AML-193 (cell line): ENCODE measurements at regions not wholly inside any gene's neighbourhood (a gene's known extent, or its start where the extent isn't known, plus 50 kb on each side); places are given as distances from the start of the nearest gene placed in this dataset.
"Not testable (repeated sequence)": the region's sequence is repeated elsewhere in the genome, so short reads cannot be mapped to it uniquely, and the experiment has no call there.

ENCODE experiments used
- DNase-seq, 2 experiments: peaks; one replicate each; lab custom pipeline; 2025; lab: John Stamatoyannopoulos, UW

- DNase-seq, result no peak
Measured at GRCh38 chr10:42883993-42884983, 101.7 kb downstream of the BMS1 start.

DNA sequence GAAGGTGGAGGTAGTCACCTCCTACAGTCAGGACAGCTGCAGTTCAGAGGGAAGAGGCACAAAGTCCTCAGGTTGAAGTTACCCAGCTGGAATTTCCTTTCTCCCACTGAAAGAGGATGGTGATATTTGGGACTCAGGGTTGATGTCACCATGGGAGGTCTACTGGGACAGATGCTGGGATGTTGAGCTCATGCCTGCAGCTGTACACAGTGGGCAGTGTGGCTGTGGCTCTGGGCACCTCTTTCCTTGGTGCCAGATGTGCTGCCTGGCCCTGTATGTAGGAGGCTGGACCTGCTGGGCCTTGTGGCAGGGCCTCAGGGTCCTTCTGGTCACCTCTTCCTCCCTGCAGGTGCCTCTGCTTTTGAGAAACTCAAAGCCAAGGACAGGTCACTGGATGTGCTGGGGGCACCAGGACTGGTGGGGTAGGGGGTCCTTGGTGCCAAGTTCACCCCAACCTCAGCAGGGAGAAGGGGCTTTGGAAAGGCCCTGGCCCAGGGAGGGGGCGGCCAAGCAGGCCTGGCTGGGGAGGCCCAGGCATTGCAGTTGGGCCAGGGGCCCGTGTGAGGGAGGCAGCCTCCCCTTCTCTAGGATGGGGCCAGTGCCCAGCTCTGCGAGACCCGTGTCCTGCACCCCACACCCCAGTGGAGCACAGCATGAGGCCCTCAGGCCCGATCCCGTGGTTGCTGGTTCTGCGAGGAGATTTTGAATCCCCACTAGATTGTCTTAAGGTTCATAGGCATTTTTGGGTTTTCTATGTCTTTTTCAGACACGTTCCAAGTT, 103.1 kb downstream of the BMS1 start:
- DNase-seq, result no peak

- no peak for DNase-seq
Measured at GRCh38 chr10:42887734-42888503, 105.3 kb downstream of the BMS1 start.

- DNase-seq, result no peak
Measured at GRCh38 chr10:42888504-42889095, 106.0 kb downstream of the BMS1 start.

DNA sequence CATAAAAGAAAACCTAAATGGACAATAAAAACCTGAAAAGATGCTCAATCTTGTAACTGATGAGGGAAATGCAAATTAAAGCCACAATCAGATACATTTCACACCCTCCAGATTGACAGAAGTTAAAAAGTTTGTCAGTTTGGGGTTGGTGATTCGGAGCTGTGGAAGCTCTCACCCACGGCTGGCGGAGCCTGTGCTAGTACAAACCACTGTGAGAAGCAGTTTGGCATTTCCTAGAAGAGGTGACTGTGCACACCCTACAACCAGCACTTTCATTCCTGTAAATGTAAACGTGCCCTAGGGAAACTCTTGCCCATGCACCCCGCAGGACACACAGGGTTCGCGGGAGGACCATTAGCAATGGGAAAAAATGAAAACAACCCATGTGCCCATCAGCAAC, 114.1 kb downstream of the BMS1 start:
- no peak for DNase-seq

DNA sequence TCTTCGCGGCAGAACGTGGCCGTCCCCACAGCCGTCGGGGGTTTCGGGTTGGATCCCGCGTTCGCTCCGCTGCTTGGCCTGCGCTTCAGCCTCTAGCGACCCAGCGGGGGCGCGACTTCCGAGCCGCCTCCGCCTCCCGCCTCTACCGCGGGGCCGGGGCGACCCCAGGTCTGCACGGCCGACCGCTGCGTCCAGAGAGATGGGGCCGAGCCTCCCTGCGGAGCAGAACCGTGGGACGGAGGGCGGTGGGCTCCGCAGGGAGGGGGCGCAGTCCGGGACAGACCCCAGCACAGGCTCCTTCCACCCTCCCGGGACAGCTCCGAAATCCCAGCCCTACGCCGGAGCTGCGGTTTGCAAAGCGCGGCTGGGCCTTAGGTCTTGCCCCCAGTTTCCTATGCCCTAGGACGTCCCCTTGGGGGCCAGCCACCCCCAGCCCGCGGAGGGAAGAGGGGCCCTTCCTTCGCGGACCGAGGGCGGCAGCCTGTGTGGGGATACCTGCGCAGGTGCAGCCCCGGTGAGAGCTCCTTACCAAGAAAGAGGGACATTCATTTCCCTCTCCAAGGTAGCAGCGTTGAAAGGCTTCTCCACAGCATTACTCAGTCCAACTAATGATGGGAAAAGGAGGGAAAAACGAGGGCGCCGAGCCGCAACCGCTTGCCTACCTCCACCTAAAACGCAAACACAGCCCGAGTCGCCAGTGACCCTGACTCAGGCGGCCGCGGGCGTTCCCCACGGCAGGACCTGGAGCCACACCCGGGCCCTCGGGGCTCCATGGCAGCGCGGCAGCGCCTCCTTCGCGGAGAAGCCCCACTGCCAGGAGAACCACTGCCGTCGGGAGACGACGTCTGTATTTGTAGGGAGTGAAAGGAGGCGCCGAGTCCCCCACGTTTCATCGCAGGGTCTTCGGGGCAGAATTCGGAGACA, 115.7 kb downstream of the BMS1 start:
- no peak for DNase-seq

- DNase-seq, result no peak
Measured at GRCh38 chr10:42899036-42899435, 116.4 kb downstream of the BMS1 start.

DNA sequence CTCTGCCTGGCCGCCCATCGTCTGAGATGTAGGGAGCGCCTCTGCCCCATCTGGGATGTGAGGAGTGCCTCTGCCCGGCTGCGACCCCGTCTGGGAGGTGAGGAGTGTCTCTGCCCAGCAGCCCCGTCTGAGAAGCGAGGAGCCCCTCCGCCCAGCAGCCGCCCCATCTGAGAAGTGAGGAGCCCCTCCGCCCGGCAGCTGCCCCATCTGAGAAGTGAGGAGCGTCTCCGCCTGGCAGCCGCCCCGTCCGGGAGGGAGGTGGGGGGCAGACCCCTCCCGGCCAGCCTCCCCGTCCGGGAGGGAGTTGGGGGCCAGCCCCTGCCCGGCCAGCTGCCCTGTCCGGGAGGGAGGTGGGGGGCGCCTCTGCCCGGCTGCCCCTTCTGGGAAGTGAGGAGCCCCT, 117.8 kb downstream of the BMS1 start:
- DNase-seq, result not testable (repeated sequence)

DNA sequence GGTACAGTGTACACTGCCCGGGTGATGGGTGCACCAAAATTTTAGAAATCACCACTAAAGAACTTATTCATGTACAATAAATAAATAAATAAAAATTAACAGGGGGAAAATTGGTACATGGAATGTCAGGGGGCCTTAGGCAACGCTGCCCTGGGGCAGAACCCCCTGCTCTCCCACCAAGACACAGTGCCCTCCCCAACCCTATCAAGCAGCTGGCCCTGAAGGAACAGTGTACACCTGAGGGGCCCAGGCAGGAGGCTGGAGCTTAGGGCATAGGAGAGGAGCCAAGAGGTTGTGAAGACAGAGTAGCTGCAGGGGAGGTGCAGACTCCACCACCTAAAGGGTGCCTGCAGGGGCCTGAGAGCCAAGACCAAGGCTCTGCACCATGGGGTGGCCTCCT, 128.8 kb downstream of the BMS1 start:
- no peak for DNase-seq

- DNase-seq, result no peak
Measured at GRCh38 chr10:42916974-42917373, 134.4 kb downstream of the BMS1 start.

DNA sequence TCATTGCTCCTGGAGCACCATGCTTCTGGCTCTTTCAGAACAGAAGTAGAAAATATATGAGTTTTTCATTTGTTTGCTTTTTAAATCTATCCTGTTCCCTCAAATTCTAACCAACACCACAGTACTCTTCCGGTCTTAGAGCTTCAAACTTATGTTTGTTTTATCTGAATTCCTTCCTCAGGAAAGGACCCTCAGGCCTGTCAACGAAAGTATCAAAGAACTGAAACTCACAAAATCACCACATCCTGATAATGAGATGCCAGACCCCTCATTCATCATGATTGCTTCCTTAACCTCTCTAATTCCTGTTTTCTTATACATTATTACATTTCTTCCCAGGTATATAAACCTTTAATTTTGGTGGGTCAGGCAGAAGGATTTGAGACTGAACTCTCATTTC, 135.2 kb downstream of the BMS1 start:
- DNase-seq, result no peak

- DNase-seq, result no peak
Measured at GRCh38 chr10:42921951-42922350, 139.4 kb downstream of the BMS1 start.

- no peak for DNase-seq
Measured at GRCh38 chr10:42924484-42924883, 141.9 kb downstream of the BMS1 start.

GRCh38 chr10:42926843-42927242, 144.2 kb downstream of the BMS1 start:
- DNase-seq, result no peak

- DNase-seq, result no peak
Measured at GRCh38 chr10:42928064-42928463, 145.5 kb downstream of the BMS1 start.

DNA sequence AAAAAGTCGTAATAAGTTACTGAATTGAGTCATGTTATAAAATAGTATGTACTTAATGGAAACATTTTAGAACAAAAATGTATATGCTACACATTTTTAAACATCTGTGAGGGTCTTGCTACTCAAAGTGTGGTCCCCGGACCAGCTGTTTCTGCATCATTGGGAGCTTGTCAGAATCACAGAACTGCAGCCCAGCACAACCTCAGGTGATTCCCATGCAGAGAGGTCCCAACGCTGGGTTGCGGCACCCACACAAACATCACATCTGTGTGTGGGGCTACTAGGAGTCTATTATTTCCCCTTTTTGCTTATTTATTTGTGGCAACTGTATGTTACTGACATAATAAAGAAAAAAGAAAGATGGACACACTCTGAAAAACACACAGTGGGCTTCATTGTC, 146.6 kb downstream of the BMS1 start:
- DNase-seq, result no peak

DNA sequence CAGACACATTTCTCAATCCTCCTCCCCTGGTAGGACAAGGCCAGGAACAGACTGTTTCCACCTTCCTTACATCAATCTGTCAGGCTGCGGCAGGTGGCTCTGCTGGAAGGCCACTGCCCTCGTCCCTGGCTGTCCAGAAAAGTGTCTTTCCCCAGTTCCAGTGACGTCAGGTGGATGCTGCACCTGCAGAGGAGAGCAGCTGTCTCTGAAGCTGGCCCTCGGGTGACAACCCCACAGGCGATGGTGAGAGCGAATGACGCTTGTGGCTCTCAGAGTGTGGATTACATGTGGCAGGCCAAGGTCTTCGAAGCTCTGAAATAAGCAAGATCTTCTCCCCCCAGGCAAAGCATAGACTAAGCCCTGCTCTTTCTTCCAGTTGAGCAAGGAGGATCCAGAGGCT, 146.9 kb upstream of the RET start:
- DNase-seq, result no peak

DNA sequence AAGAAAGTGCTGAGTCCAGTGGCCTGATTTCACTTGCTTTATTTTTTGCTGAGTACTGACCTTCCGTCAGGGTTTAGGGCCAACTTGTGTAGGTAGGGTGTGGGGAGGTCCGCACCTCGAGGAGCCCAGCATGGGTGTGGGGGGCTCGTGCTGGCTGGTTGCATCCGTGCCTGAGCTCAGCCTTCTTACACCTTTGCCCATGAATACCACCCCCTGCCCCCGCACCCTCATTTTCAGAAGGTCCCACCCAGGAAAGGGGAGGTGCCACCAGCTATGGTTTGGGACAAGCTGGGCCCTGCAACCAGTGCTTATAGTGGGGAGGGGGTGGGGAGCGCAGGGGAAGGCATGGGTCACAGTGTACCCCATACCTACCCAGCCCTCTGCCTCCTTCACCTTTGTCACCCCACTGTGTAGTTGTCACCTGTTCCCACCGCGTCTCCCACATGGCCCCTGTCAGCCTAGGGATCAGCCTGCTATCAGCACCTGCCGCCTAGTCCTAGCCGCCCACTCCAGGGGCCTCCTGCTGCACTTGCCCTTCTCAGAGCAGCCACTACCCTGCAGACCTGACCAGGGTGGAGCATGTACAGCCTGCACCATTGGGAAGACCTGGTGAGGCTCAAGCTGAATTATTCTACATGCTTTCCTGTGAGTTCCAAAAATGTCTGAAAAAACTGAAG, 146.2 kb upstream of the RET start:
- DNase-seq, result no peak

DNA sequence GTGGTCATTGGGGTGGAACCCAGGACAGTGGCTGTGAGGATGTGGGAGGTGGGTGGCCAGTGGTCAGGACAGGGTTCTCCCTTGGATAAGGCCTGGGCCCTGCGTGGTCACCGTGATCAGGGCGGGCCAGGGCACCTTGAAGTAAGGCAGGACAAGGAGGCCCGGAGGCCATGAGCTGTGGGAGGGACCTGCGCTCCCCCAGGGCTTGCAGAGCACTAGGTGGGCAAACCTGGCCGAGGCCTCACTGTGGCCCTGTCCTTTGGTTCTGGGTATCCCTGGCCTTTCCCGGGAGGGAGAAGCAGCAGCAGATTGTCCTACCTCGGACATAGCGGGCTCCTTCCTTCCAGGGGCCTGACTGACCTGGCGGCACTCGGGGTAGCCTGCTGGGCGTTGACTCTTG, 144.8 kb upstream of the RET start:
- no peak for DNase-seq

GRCh38 chr10:42932735-42933447, 144.0 kb upstream of the RET start:
- no peak for DNase-seq
